WTC11 (cell line): ENCODE measurements at regions not wholly inside any gene's neighbourhood (a gene's known extent, or its start where the extent isn't known, plus 50 kb on each side); places are given as distances from the start of the nearest gene placed in this dataset.

Source experiments
- ATAC-seq: fragments of 200-7000 bp; cut with Tn5 transposase; 2 replicates; pipeline ENCODE4 v1.10.0; 2021; ENCODE audit warnings: mild to moderate bottlenecking, moderate library complexity
- CTCF ChIA-PET: fragments of 300-600 bp; sonication (Branson Sonifier 250); formaldehyde crosslinking; loops from one replicate; lab custom pipeline; 2021; ENCODE audit warnings: antibody characterized with exemption; lab: Charles Lee
- POLR2A ChIA-PET: fragments of 350-600 bp; sonication (Branson Sonifier 250); formaldehyde crosslinking; loops from one replicate; lab custom pipeline; 2021; ENCODE audit warnings: antibody characterized with exemption; lab: Charles Lee
- DNase-seq: peaks from one replicate; pipeline ENCODE4 v3.0.0; 2021; ENCODE audit warnings: low spot score
- H3K27ac Mint-ChIP-seq: 2 replicates; pipeline ENCODE4 v1.8.0; 2021; ENCODE audit warnings: mixed read lengths
- H3K27me3 Mint-ChIP-seq: 2 replicates; pipeline ENCODE4 v1.8.0; 2021; ENCODE audit warnings: low read depth, mild to moderate bottlenecking, moderate library complexity, mixed read lengths
- H3K36me3 Mint-ChIP-seq: 2 replicates; pipeline ENCODE4 v1.8.0; 2021; ENCODE audit warnings: mixed read lengths
- H3K4me1 Mint-ChIP-seq: 2 replicates; pipeline ENCODE4 v1.8.0; 2022; ENCODE audit warnings: mixed read lengths
- H3K4me3 Mint-ChIP-seq: 2 replicates; pipeline ENCODE4 v1.8.0; 2021; ENCODE audit warnings: mild to moderate bottlenecking, moderate library complexity, mixed read lengths
- H3K9me3 Mint-ChIP-seq: 2 replicates; pipeline ENCODE4 v1.8.0; 2021; ENCODE audit warnings: mixed read lengths
- ELF4 ChIP-seq: sonication (generic); formaldehyde crosslinking; IDR thresholded peaks from 2 replicates; pipeline ENCODE4 v1.8.1; 2022; ENCODE audit warnings: low read depth, mild to moderate bottlenecking, moderate library complexity, missing genetic modification reagents
- ETV6 ChIP-seq: sonication (generic); formaldehyde crosslinking; IDR thresholded peaks from 2 replicates; pipeline ENCODE4 v1.8.1; 2022; ENCODE audit warnings: mild to moderate bottlenecking, missing genetic modification reagents
- IRF2 ChIP-seq: sonication (generic); formaldehyde crosslinking; IDR thresholded peaks from 2 replicates; pipeline ENCODE4 v1.8.0; 2022; ENCODE audit warnings: low read depth, missing genetic modification reagents, borderline replicate concordance
- KAT7 ChIP-seq: sonication (generic); formaldehyde crosslinking; IDR thresholded peaks from 2 replicates; pipeline ENCODE4 v1.8.1; 2023; ENCODE audit warnings: missing genetic modification reagents, mild to moderate bottlenecking, borderline replicate concordance
- NFYB ChIP-seq: sonication (generic); formaldehyde crosslinking; conservative IDR thresholded peaks from 2 replicates; pipeline ENCODE4 v1.8.0; 2022; ENCODE audit warnings: low read depth, missing genetic modification reagents
- NR1H2 ChIP-seq: sonication (generic); formaldehyde crosslinking; IDR thresholded peaks from 2 replicates; pipeline ENCODE4 v1.9.0; 2021; ENCODE audit warnings: mild to moderate bottlenecking, moderate library complexity, missing genetic modification reagents
- SMAD3 ChIP-seq: sonication (generic); formaldehyde crosslinking; IDR thresholded peaks from 2 replicates; pipeline ENCODE4 v1.8.0; 2022; ENCODE audit warnings: missing genetic modification reagents, mild to moderate bottlenecking, borderline replicate concordance
- SOX15 ChIP-seq: fragments of 250-450 bp; sonication (Bioruptor Pico); IDR thresholded peaks from 2 replicates; pipeline ENCODE4 v1.9.0; 2021; ENCODE audit warnings: mild to moderate bottlenecking
- SP1 ChIP-seq: sonication (generic); formaldehyde crosslinking; conservative IDR thresholded peaks from 2 replicates; pipeline ENCODE4 v1.8.1; 2022; ENCODE audit warnings: missing genetic modification reagents
- ZNF232 ChIP-seq: sonication (generic); formaldehyde crosslinking; IDR thresholded peaks from 2 replicates; pipeline ENCODE4 v1.8.0; 2022; ENCODE audit warnings: mild to moderate bottlenecking, missing genetic modification reagents
- ZNF263 ChIP-seq: sonication (generic); formaldehyde crosslinking; IDR thresholded peaks from 2 replicates; pipeline ENCODE4 v1.8.1; 2022; ENCODE audit warnings: low read depth, mild to moderate bottlenecking, moderate library complexity, missing genetic modification reagents
- ZNF317 ChIP-seq: sonication (generic); formaldehyde crosslinking; IDR thresholded peaks from 2 replicates; pipeline ENCODE4 v1.8.1; 2023; ENCODE audit warnings: low read depth, mild to moderate bottlenecking, moderate library complexity, missing genetic modification reagents, borderline replicate concordance
- ZNF416 ChIP-seq: fragments of 250-450 bp; sonication (Bioruptor Pico); IDR thresholded peaks from 2 replicates; pipeline ENCODE4 v1.9.0; 2021; ENCODE audit warnings: mild to moderate bottlenecking, inconsistent platforms
- ZNF671 ChIP-seq: fragments of 250-450 bp; sonication (Bioruptor Pico); IDR thresholded peaks from 2 replicates; pipeline ENCODE4 v1.8.0; 2021; ENCODE audit warnings: mild to moderate bottlenecking
- TF ChIP-seq, protein P1 (sequence below): sonication (generic); formaldehyde crosslinking; IDR thresholded peaks from 2 replicates; pipeline ENCODE4 v1.8.1; 2023; ENCODE audit warnings: mild to moderate bottlenecking, missing genetic modification reagents, borderline replicate concordance
- TF ChIP-seq, protein P2 (sequence below): fragments of 250-450 bp; sonication (Bioruptor Pico); conservative IDR thresholded peaks from 2 replicates; pipeline ENCODE4 v1.9.0; 2021; ENCODE audit warnings: mild to moderate bottlenecking
- TF ChIP-seq, protein P3 (sequence below): sonication (generic); formaldehyde crosslinking; IDR thresholded peaks from 2 replicates; pipeline ENCODE4 v1.8.0; 2022; ENCODE audit warnings: mild to moderate bottlenecking, missing genetic modification reagents
- TF ChIP-seq, protein P4 (sequence below): sonication (generic); formaldehyde crosslinking; IDR thresholded peaks from 2 replicates; pipeline ENCODE4 v1.8.0; 2022; ENCODE audit warnings: mild to moderate bottlenecking, missing genetic modification reagents
- TF ChIP-seq, protein P5 (sequence below): sonication (generic); formaldehyde crosslinking; IDR thresholded peaks from 2 replicates; pipeline ENCODE4 v1.8.1; 2023; ENCODE audit warnings: mild to moderate bottlenecking, missing genetic modification reagents
- TF ChIP-seq, protein P6 (sequence below): fragments of 250-450 bp; sonication (Bioruptor Pico); IDR thresholded peaks from 2 replicates; pipeline ENCODE4 v1.9.0; 2021; ENCODE audit warnings: mild to moderate bottlenecking
- TF ChIP-seq, protein P7 (sequence below): sonication (generic); formaldehyde crosslinking; IDR thresholded peaks from 2 replicates; pipeline ENCODE4 v1.8.1; 2022; ENCODE audit warnings: mild to moderate bottlenecking, missing genetic modification reagents, moderate library complexity, borderline replicate concordance

DNA sequence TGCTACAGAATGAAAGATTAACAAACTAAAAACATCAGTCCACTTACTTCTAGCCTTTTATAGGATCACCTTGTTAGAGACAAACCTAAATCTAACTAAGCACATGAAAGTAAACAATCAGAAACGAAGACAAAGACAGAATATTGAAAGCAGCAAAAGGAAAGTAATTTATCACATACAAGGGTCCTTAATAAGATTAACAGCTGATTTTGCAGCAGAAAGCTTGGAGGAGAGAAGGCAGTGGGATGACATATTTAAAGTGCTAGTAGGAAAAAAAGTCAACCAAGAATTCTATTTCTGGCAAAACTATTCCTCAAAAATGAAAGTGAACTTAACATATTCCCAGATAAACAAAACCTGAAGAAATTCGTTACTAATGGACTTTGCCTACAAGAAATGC, 286.4 kb downstream of the RWDD3 start:
- TF ChIP-seq ZNF317 (CRISPR knock-in tag) (peak; percentile 92), ZNF416 (CRISPR knock-in tag) (no peak)
- peaks cover 18% of the 10 kb centered on the region for H3K27me3 Mint-ChIP-seq
- no peak for ATAC-seq

DNA sequence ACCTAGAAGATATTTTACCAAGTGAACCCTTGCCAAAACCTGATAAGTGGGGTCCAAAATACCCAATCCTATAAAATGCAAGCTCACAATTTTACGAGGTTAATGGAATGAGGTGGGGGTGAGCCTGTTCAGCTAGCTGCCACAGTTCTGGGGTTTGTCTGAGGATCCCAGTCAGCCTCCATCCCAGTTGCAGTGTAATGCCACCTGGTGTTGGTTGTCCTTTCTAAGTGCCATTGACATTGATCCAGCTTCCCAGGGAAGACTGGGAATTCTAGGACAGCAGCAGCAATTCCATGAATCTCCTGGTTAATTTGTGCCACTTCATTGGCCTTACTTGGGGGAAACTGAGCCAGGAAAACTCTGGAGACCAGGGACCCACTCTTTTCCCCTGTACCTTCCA, 298.3 kb downstream of the RWDD3 start:
- DNase-seq, result peak; percentile 20
- H3K4me3 Mint-ChIP-seq, result no peak overlapping the region
- 0 out of 2 replicates have a peak, but pooled peaks cover 2% of the 10 kb centered on the region for H3K4me1 Mint-ChIP-seq
- H3K9me3 Mint-ChIP-seq, result peaks cover 9% of the 10 kb centered on the region
- CTCF ChIA-PET, result interaction anchor here (1.0 to 1.1 kb wide), 3 partner anchors 22 to 299 kb away, joined by 3 to 4 read pairs (median 3); partner anchors contain the start of gene RWDD3
- H3K36me3 Mint-ChIP-seq, result peaks cover 2% of the 10 kb centered on the region; the same call in 1 of the 2 replicates
- ATAC-seq, result peak; percentile 90
- H3K27me3 Mint-ChIP-seq, result no peaks in the 10 kb centered on the region
- POLR2A ChIA-PET, result no interaction called here
- no peak overlapping the region for H3K27ac Mint-ChIP-seq
- TF ChIP-seq IRF2 (CRISPR knock-in tag) (no peak), NFYB (CRISPR knock-in tag) (no peak), ELF4 (CRISPR knock-in tag) (no peak), ZNF263 (CRISPR knock-in tag) (no peak), ZNF317 (CRISPR knock-in tag) (no peak), ZNF232 (CRISPR knock-in tag) (no peak), ETV6 (CRISPR knock-in tag) (no peak), SOX15 (CRISPR knock-in tag) (no peak), ZNF671 (no peak), KAT7 (CRISPR knock-in tag) (no peak), SP1 (CRISPR knock-in tag) (no peak), SMAD3 (CRISPR knock-in tag) (no peak), NR1H2 (no peak)
- TF ChIP-seq, protein P1, sequence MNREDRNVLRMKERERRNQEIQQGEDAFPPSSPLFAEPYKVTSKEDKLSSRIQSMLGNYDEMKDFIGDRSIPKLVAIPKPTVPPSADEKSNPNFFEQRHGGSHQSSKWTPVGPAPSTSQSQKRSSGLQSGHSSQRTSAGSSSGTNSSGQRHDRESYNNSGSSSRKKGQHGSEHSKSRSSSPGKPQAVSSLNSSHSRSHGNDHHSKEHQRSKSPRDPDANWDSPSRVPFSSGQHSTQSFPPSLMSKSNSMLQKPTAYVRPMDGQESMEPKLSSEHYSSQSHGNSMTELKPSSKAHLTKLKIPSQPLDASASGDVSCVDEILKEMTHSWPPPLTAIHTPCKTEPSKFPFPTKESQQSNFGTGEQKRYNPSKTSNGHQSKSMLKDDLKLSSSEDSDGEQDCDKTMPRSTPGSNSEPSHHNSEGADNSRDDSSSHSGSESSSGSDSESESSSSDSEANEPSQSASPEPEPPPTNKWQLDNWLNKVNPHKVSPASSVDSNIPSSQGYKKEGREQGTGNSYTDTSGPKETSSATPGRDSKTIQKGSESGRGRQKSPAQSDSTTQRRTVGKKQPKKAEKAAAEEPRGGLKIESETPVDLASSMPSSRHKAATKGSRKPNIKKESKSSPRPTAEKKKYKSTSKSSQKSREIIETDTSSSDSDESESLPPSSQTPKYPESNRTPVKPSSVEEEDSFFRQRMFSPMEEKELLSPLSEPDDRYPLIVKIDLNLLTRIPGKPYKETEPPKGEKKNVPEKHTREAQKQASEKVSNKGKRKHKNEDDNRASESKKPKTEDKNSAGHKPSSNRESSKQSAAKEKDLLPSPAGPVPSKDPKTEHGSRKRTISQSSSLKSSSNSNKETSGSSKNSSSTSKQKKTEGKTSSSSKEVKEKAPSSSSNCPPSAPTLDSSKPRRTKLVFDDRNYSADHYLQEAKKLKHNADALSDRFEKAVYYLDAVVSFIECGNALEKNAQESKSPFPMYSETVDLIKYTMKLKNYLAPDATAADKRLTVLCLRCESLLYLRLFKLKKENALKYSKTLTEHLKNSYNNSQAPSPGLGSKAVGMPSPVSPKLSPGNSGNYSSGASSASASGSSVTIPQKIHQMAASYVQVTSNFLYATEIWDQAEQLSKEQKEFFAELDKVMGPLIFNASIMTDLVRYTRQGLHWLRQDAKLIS (CRISPR knock-in tag), result no peak
- TF ChIP-seq, protein P2, sequence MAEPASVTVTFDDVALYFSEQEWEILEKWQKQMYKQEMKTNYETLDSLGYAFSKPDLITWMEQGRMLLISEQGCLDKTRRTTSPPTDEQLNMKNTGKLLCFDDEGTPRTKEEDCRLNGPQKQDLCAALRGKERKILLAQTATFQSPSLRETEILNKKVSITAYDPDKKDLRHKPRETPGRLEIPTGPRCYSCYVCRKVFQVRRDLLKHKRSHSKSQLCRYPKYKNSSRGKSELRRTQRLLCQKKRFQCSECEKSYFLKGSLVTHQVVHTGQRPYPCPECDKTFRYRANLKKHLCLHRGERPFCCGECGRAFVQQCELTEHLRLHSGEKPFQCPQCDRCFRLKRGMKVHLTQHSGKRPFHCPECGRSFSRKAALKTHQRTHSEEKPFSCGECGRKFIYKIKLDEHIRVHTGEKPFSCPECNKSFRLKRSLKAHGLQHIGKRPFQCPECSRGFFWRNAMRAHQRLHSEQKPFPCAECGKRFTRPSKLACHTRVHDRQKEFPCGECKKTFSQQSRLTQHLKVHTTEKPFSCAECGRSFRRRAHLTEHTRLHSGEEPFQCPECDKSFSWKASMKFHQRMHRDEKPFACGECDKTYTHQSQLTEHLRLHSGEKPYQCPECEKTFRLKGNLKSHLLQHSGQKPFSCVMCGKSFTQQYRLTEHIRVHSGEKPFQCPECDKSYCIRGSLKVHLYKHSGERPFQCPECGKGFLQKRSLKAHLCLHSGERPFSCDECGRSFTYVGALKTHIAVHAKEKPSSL, result no peak
- TF ChIP-seq, protein P3, sequence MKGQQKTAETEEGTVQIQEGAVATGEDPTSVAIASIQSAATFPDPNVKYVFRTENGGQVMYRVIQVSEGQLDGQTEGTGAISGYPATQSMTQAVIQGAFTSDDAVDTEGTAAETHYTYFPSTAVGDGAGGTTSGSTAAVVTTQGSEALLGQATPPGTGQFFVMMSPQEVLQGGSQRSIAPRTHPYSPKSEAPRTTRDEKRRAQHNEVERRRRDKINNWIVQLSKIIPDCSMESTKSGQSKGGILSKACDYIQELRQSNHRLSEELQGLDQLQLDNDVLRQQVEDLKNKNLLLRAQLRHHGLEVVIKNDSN (CRISPR knock-in tag), result no peak
- TF ChIP-seq, protein P4, sequence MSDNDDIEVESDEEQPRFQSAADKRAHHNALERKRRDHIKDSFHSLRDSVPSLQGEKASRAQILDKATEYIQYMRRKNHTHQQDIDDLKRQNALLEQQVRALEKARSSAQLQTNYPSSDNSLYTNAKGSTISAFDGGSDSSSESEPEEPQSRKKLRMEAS (CRISPR knock-in tag), result no peak
- TF ChIP-seq, protein P5, sequence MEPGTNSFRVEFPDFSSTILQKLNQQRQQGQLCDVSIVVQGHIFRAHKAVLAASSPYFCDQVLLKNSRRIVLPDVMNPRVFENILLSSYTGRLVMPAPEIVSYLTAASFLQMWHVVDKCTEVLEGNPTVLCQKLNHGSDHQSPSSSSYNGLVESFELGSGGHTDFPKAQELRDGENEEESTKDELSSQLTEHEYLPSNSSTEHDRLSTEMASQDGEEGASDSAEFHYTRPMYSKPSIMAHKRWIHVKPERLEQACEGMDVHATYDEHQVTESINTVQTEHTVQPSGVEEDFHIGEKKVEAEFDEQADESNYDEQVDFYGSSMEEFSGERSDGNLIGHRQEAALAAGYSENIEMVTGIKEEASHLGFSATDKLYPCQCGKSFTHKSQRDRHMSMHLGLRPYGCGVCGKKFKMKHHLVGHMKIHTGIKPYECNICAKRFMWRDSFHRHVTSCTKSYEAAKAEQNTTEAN, result no peak
- TF ChIP-seq, protein P6, sequence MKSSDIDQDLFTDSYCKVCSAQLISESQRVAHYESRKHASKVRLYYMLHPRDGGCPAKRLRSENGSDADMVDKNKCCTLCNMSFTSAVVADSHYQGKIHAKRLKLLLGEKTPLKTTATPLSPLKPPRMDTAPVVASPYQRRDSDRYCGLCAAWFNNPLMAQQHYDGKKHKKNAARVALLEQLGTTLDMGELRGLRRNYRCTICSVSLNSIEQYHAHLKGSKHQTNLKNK (CRISPR knock-in tag), result no peak
- TF ChIP-seq, protein P7, sequence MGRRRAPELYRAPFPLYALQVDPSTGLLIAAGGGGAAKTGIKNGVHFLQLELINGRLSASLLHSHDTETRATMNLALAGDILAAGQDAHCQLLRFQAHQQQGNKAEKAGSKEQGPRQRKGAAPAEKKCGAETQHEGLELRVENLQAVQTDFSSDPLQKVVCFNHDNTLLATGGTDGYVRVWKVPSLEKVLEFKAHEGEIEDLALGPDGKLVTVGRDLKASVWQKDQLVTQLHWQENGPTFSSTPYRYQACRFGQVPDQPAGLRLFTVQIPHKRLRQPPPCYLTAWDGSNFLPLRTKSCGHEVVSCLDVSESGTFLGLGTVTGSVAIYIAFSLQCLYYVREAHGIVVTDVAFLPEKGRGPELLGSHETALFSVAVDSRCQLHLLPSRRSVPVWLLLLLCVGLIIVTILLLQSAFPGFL (CRISPR knock-in tag), result no peak

More for the DNA sequence above, 286.4 kb downstream of the RWDD3 start:
- CTCF ChIA-PET, result interaction anchor here (0.7 kb wide), 1 partner anchor 1472 kb away, joined by 5 read pairs; no protein-coding TSS in a partner anchor
- Mint-ChIP-seq H3K4me1 (peaks cover 36% of the 10 kb centered on the region), H3K4me3 (no peak overlapping the region), H3K9me3 (peaks cover 57% of the 10 kb centered on the region), H3K27ac (no peak overlapping the region), H3K36me3 (peaks cover 44% of the 10 kb centered on the region)
- POLR2A ChIA-PET, result no interaction called here
- DNase-seq, result no peak
